MG63 (cell line): ENCODE measurements at regions not wholly inside any gene's neighbourhood (a gene's known extent, or its start where the extent isn't known, plus 50 kb on each side); places are given as distances from the start of the nearest gene placed in this dataset.

Experiments
- DNase-seq: peaks from one replicate; pipeline ENCODE4 v3.0.0-alpha.2; 2020
- H3K27me3 ChIP-seq: fragments of 250-450 bp; sonication (Bioruptor Pico); 2 replicates; pipeline ENCODE4 v1.5.1; 2020; ENCODE audit warnings: mild to moderate bottlenecking, moderate library complexity
- H3K36me3 ChIP-seq: fragments of 250-450 bp; sonication (Bioruptor Pico); 2 replicates; pipeline ENCODE4 v1.5.1; 2020; ENCODE audit warnings: mild to moderate bottlenecking, moderate library complexity
- H3K4me3 ChIP-seq: fragments of 250-450 bp; sonication (Bioruptor Pico); 2 replicates; pipeline ENCODE4 v1.5.1; 2020; ENCODE audit warnings: mild to moderate bottlenecking, moderate library complexity
- H3K9me3 ChIP-seq: fragments of 250-450 bp; sonication (Bioruptor Pico); 2 replicates; pipeline ENCODE4 v1.5.1; 2020; ENCODE audit warnings: mild to moderate bottlenecking, moderate library complexity

DNA sequence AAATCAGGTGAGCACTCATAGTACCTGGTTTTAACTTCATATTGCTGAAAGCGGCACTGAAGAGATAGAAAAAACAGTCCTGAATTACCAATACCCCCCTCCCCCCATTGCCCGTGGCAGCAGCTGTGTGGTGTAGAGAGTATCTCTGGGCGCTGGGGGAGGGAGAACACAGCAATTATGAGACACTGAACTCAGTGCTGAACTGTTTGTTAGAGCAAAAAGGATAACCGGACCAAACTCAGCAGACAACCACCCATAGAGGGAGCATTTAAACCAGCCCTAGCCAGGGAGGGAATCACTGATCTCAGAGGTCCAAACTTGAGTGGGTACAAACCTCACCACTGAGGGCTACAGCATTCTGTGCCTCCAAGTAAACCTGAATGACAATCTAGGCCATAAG lies 457.4 kb upstream of the TEX13C start:
- H3K36me3 ChIP-seq = no peaks in the 10 kb centered on the region
- no peaks in the 10 kb centered on the region for H3K27me3 ChIP-seq
- no peak overlapping the region for H3K4me3 ChIP-seq
- H3K9me3 ChIP-seq = no peaks in the 10 kb centered on the region
- no peak for DNase-seq

DNA sequence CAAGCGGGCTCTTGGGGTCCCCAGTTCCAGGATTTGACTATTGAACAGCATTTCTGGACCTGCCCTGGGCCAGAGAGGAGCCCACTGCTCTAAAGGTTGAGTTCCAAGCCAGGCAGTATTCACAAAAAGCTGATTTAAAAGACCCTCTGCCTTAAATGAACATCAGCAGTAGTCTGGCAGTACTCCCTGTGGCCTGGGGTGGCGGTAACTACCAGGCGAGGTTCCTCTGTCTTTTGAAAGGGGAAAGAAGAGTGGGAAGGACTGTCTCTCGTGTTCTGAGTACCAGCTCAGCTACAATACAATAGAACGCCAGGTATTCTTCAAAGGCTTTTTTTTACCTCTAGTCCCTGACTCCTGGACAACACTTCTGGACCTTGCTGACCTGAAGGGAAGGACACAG lies 456.4 kb upstream of the TEX13C start:
- Histone ChIP-seq H3K9me3 (no peaks in the 10 kb centered on the region), H3K36me3 (no peaks in the 10 kb centered on the region), H3K4me3 (no peak overlapping the region), H3K27me3 (no peaks in the 10 kb centered on the region)
- DNase-seq = no peak

DNA sequence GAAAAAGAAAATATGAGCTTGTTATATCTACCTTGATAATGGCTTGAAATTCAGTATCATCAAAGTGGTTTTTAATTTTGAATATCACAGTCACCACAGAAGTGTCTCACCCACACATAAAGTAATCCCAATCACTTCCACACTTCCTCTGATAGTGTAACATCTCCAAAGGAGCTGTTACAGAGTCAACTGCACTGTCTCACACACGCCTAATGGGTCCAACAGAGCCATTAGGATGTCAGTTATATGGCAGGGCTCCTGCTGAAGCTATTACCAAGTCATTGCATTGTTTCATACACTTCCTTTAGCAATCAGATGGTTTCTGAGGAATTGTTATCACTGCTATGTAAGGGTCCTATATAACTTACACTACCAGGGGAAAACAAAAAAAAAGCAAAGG lies 432.1 kb upstream of the TEX13C start:
- no peaks in the 10 kb centered on the region for H3K27me3 ChIP-seq
- no peaks in the 10 kb centered on the region for H3K9me3 ChIP-seq
- no peak for DNase-seq
- no peaks in the 10 kb centered on the region for H3K36me3 ChIP-seq
- H3K4me3 ChIP-seq = no peak overlapping the region

DNA sequence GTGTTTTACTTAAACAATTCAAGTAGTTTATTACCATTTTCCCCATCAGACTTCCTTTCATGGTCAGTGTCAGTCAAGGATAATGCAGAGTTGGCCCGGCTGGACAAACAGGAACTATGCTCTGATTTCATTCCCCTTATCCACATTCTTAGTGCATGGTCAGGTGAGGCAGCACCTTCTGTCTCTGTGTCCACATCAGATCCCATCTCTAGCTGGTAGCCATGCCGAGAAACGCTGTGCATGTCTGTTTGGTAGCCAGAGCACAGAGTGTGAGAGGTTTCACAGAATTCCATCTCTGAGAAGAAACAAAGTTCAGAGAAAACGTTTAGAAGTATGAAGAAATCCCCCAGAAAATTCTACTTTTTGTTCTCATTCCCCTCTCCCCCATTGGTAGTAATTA lies 423.7 kb upstream of the TEX13C start:
- no peaks in the 10 kb centered on the region for H3K9me3 ChIP-seq
- H3K27me3 ChIP-seq = no peaks in the 10 kb centered on the region
- DNase-seq = no peak
- H3K4me3 ChIP-seq = no peak overlapping the region
- no peaks in the 10 kb centered on the region for H3K36me3 ChIP-seq

DNA sequence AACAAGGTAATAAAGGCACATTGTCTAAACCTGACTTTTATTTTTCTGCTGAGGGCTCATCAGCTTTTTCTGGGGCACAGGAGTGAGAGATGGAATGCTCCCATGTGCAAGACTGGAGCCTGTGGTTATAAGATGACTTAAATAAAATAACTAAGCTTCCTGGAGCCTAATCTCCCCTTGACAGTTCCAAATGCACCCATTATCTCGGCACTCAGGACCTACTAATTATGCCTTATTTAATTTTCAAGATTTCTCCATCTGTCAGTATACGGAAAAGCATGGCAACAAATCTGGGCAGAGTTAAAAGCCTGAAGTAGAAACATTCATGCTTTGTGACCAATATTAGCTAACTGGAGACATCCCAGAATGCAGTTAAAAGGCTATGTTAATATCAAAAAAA lies 416.7 kb upstream of the TEX13C start:
- Histone ChIP-seq H3K36me3 (no peaks in the 10 kb centered on the region), H3K4me3 (no peak overlapping the region), H3K9me3 (no peaks in the 10 kb centered on the region), H3K27me3 (no peaks in the 10 kb centered on the region)
- DNase-seq = no peak

DNA sequence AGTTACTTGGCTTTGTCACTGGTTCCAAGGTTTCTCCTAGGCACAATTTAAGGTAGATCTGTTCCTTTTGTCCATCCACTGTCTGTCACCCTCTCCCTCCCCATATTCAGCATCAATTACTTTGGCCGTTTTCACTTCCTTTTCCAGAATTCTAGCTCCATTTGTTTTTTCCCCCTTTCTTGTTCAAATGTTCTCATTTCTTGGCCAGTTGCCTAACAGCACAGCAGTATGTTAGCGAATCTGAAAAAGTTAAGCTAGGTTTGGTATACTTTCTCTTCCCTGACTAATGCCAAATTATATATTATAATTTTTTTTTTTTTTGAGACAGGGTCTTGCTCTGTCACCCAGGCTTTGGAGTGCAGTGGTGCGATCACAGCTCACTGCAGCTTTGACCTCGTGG lies 409.1 kb upstream of the TEX13C start:
- no peaks in the 10 kb centered on the region for H3K27me3 ChIP-seq
- no peaks in the 10 kb centered on the region for H3K9me3 ChIP-seq
- no peak overlapping the region for H3K4me3 ChIP-seq
- H3K36me3 ChIP-seq = no peaks in the 10 kb centered on the region
- no peak for DNase-seq

DNA sequence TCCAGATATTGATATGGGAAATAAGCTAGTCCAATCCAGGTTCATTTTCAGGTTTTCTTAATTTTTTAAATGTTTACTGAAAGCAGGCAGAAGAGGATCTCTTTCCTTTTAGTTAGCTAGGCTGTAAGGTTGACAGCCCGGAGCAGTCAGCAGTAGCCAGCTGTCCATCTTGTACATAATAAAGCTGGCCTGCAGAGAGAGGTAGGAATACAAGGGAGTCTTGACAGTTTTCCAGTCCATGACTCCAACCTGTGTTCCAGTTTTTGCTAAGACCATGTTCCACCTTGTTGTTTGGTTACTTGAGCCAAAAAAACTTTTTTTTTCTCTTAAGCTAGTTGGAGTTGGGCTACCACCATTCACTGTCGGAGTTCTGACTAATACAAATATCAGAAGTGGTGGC lies 402.7 kb upstream of the TEX13C start:
- no peaks in the 10 kb centered on the region for H3K36me3 ChIP-seq
- H3K9me3 ChIP-seq = no peaks in the 10 kb centered on the region
- no peak for DNase-seq
- H3K27me3 ChIP-seq = no peaks in the 10 kb centered on the region
- no peak overlapping the region for H3K4me3 ChIP-seq

DNA sequence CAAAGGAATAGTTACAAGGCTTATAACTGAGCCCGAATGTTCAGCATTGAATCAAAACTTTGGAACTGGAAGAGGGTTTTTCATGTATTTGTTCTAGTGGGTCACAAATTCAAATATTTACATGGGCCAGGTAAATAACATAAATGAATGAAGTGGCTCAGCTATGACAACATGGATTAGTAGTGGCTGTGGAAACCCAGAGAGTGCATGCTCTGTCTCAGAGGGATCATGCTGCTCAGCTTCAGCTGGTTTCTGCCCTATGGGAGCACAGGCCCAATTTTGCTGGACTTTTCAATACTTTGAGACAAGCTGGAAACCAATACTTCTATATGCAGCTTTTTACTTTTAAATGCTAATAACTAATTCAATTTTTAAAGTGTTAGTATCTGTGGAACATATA lies 394.0 kb upstream of the TEX13C start:
- no peaks in the 10 kb centered on the region for H3K36me3 ChIP-seq
- H3K4me3 ChIP-seq = no peak overlapping the region
- H3K27me3 ChIP-seq = no peaks in the 10 kb centered on the region
- DNase-seq = no peak
- no peaks in the 10 kb centered on the region for H3K9me3 ChIP-seq

DNA sequence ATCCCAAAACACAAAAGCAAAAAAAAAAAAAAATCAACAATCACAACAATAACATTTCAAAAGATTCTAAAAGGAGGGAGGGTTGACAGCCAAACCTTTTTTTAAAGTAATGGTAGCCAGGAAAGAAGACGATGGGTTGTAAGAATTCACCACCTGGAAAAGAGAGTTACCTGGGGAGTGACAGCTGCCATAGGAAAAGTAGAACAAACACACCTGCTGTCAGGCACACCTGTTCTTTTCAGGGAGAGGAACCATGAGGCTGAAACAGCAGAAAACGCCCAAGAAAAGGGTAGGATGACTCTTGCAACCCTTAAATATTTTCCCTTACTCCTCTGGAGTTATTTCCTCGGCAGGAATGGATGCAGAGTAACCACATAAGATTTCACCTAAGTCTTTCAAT lies 388.4 kb upstream of the TEX13C start:
- Histone ChIP-seq H3K9me3 (no peaks in the 10 kb centered on the region), H3K36me3 (no peaks in the 10 kb centered on the region), H3K27me3 (no peaks in the 10 kb centered on the region), H3K4me3 (no peak overlapping the region)
- no peak for DNase-seq

DNA sequence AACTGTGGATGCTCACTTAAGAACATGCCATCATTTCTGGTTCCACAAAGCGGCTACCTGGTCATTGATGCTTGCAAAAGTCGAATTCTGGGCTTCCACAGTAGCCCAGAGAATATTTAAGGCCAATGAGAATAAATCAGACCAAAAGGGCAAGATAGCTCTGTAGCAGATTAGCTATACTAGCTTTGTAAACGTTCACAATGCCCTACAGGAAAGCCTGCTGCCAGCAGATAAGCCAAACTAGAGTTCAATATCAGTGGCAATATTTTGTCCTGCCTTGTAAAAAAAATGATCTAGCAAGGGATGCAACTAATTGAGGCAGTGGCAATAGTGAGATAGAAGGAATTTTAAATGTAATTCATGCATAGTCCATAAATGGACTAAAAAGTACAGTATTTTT lies 387.7 kb upstream of the TEX13C start:
- DNase-seq = no peak
- H3K36me3 ChIP-seq = no peaks in the 10 kb centered on the region

DNA sequence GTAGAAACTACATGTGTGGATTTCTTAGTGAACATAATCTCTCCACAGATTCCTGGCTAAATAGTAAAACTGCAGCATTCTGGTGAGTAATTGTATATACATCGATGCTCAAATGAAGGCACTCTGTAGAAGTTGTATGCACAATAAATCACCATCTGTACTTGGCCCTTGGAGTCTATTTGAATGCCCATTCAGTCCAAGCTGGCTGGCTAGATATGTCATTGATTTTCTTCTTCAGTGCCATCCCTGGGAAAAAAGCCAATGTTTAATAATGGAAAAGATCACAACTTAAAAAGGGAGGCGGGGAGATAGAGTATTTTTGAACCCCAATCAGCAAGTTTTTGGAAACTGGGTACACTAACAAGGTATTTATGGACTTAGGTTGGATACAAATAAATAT lies 381.0 kb upstream of the TEX13C start:
- Histone ChIP-seq H3K9me3 (no peaks in the 10 kb centered on the region), H3K36me3 (no peaks in the 10 kb centered on the region), H3K27me3 (no peaks in the 10 kb centered on the region), H3K4me3 (no peak overlapping the region)
- DNase-seq = no peak

More for the DNA sequence above, 387.7 kb upstream of the TEX13C start:
- no peaks in the 10 kb centered on the region for H3K9me3 ChIP-seq
- no peaks in the 10 kb centered on the region for H3K27me3 ChIP-seq
- no peak overlapping the region for H3K4me3 ChIP-seq

DNA sequence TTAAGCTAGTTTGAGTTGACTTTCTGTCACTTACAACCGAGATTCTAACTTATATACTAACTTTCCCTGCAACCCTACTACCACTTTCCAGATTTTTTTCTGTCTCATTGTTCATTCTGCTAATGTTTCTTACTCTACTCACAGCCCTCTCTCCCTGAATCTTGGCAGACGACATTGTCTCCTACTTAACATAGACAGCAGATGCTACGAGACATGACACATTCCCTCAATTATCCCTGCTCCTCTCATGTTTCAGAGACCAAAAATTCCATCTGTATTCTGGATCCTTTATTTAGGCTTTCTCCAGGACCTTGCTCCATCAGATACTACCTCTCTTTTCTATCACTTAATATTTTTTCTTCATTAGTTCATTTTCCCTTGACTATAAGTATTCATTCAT lies 379.1 kb upstream of the TEX13C start:
- Histone ChIP-seq H3K27me3 (no peaks in the 10 kb centered on the region), H3K4me3 (no peak overlapping the region), H3K36me3 (no peaks in the 10 kb centered on the region), H3K9me3 (no peaks in the 10 kb centered on the region)
- no peak for DNase-seq

DNA sequence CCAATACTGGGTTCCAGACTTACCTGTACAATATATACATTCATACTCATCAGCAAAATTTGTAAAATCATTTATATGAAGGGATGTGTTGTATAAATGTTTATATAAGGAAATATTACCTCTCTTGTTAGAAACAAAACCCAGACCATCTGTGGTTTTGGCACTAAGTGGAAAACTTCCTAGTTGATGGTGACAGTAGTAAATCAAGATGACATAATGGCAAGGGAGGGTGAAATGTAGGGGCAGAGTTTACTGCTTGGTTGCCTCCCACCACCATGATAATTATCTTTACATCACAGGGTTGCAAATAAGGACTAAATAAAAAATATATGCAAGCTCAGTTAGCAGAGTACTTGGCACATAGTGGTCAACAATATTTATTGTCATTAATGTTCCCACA lies 365.3 kb upstream of the TEX13C start:
- no peaks in the 10 kb centered on the region for H3K9me3 ChIP-seq
- H3K27me3 ChIP-seq = no peaks in the 10 kb centered on the region
- H3K4me3 ChIP-seq = no peak overlapping the region
- H3K36me3 ChIP-seq = no peaks in the 10 kb centered on the region
- DNase-seq = no peak

DNA sequence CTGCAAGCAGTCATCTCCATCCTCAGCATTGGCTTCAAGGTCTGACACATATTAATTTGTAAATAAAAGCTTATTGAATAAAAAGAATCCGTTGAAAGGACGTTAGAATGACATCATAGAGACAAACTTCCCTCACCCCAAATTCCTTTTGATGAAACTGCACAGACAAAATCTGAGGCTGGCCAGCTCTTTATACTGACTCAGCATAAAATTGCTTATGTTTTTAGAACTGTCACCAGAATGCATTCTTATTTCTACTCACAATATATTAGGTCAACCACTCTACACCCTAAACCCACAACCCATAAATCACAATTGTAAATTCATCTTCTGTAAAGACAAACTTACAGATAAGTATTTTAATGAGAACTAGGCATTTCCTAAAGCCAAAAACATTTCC lies 359.2 kb upstream of the TEX13C start:
- DNase-seq = no peak
- H3K27me3 ChIP-seq = no peaks in the 10 kb centered on the region

DNA sequence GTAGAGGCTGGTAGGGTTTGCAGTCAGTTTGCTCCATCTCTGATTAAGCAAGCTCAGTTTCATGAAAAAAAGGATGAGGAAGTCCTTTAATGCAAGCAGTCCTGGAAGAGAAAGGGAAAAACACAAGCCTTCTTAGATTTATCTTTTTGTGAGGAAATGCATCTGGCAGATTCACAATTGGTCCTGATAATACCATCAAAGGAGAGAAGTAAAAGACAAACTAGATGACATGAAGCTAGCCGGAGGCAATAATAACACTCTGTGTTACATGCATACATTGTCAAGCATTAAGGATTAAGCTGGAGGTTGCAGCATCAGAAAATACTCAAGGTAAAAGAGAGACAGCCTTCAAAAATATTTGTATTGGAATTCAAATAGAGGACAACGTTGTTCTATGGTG lies 356.0 kb upstream of the TEX13C start, which contains the start of gene TENM1:
Gene TENM1, minus strand, starts transcription at position 101 of the 400 bp plus-strand sequence.
- no peak within 1 kb of the TSS for H3K4me3 ChIP-seq
- no peaks in the 10 kb centered on the region for H3K9me3 ChIP-seq
- no peak for DNase-seq
- H3K36me3 ChIP-seq = no peaks in the 10 kb centered on the region
- H3K27me3 ChIP-seq = no peaks in the 10 kb centered on the region

More for the DNA sequence above, 359.2 kb upstream of the TEX13C start:
- Histone ChIP-seq H3K4me3 (no peak overlapping the region), H3K9me3 (no peaks in the 10 kb centered on the region), H3K36me3 (no peaks in the 10 kb centered on the region)

DNA sequence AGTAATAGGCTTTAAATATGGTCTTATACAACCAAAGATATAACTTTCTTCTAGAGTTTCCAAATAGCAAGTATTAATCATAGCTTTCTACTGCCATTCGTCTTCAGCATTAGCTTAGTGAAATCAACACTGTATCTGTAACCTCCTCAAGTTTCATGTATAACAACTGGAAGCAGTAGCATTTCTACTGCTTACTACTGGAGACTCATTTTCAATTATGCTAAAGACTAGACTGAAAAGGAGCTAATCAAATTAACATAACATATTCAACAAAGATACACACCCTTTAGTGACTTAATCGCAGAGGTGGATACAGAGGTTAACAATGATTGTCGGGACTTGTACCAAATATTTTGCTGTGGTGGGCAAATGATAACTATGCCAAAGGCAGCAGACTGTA lies 344.2 kb upstream of the TEX13C start:
- no peaks in the 10 kb centered on the region for H3K36me3 ChIP-seq
- H3K27me3 ChIP-seq = no peaks in the 10 kb centered on the region
- no peak for DNase-seq
- no peaks in the 10 kb centered on the region for H3K9me3 ChIP-seq
- no peak overlapping the region for H3K4me3 ChIP-seq

DNA sequence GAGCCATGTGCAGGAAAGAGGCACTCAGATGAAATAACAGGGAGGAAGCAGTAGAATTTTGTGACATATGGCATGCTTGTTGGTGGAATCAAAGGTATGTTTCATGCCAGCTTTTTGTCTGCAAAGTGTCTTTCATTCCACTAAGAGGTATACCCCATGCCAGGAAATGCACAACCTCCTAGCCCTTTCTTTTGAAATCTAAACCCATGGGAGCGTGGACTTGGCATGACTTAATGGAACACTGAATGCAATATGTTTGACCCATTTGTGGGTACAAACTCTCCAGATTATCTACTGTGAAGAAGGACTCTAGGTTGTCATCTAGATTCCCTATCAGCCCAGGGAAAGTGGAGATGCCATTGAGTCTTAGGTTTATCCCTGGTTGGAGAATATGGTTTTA lies 338.3 kb upstream of the TEX13C start:
- DNase-seq = no peak
- no peaks in the 10 kb centered on the region for H3K27me3 ChIP-seq
- no peaks in the 10 kb centered on the region for H3K9me3 ChIP-seq
- no peak overlapping the region for H3K4me3 ChIP-seq
- no peaks in the 10 kb centered on the region for H3K36me3 ChIP-seq

DNA sequence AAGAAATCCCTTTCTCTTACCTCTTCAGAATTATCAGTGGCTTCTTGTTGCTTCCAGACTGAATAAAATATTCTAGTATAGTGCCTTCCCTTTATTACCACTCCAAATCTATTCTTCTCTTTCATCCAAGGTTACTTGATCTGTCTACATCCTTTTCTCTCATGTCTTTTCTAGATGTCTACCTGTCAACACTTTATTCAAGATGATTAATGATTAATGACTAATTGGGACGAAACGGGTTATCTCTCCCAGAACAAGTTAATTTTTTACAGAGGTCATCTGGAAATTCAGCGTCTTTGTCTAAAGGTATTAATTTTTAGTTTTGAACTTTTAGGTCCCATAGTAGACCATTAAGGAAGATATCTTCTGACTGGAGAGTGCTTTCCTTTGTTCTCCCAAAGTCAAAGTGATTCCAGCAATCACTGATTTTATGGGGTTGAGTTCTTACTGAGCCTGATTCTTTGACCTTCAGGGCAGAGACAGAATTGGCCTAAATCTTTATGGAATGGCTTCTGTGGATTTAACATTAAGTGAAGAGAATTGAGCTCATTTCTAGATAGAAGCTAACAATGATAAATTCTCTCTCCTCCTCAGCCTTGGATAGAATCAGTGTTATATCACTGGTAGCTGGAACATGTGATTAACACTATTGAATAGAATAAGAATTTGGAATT lies 335.4 kb upstream of the TEX13C start:
- DNase-seq = no peak
- Histone ChIP-seq H3K9me3 (no peaks in the 10 kb centered on the region), H3K4me3 (no peak overlapping the region), H3K27me3 (no peaks in the 10 kb centered on the region), H3K36me3 (no peaks in the 10 kb centered on the region)

DNA sequence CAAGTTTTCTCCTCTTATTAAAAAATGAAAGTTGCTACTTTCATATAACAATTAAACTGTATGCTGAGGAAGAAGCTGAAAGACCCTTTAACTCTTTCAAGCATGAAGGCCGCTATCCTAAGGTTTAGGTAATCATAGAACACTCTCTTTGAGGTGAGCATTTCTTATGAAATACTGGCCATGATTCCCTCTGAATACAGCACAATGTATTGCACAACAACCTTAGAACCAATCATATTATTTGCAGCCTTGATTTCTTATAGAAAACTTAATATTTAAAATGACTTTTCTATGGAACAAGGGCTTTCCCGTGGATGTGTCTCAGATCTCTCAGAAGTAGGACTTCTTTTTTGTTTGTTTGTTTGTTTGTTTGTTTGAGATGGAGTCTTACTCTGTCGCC lies 333.4 kb upstream of the TEX13C start:
- Histone ChIP-seq H3K4me3 (no peak overlapping the region), H3K27me3 (no peaks in the 10 kb centered on the region), H3K9me3 (no peaks in the 10 kb centered on the region), H3K36me3 (no peaks in the 10 kb centered on the region)
- DNase-seq = no peak
